A673 (cell line): ENCODE measurements at regions not wholly inside any gene's neighbourhood (a gene's known extent, or its start where the extent isn't known, plus 50 kb on each side); places are given as distances from the start of the nearest gene placed in this dataset.

Experiments used
- BruUV-seq: library from RNA; stranded (reverse); fragments of 400-500 nt; replicated peaks from 2 replicates; lab custom pipeline; 2021; lab: Mats Ljungman, UMichigan
- CTCF ChIA-PET: fragments of 300-600 bp; sonication (Branson Sonifier 250); formaldehyde crosslinking; loops from one replicate; lab custom pipeline; 2022; ENCODE audit warnings: antibody characterized with exemption; lab: Charles Lee
- POLR2A ChIA-PET: fragments of 300-600 bp; sonication (Branson Sonifier 250); formaldehyde crosslinking; loops from one replicate; lab custom pipeline; 2022; ENCODE audit warnings: antibody characterized with exemption; ENCODE audit not compliant: low non-redundant PET; lab: Charles Lee
- DNase-seq: peaks from one replicate; pipeline ENCODE4 v3.0.0-alpha.2; 2015; ENCODE audit warnings: low spot score
- H3K27ac ChIP-seq: fragments of 200-600 bp; sonication (generic); 2 replicates; pipeline ENCODE4 v1.5.1; 2016; ENCODE audit warnings: mixed run types, low read depth, mild to moderate bottlenecking, mixed read lengths, antibody characterized with exemption, low read length; ENCODE audit not compliant: poor library complexity, severe bottlenecking
- H3K27me3 ChIP-seq: fragments of 200-600 bp; sonication (generic); replicated peaks from 2 replicates; pipeline ENCODE4 v1.6.1; 2017; ENCODE audit warnings: mixed run types, low read depth, mild to moderate bottlenecking, mixed read lengths, antibody characterized with exemption, low read length; ENCODE audit not compliant: insufficient read depth, poor library complexity
- H3K36me3 ChIP-seq: fragments of 200-600 bp; sonication (generic); 2 replicates; pipeline ENCODE4 v1.6.1; 2016; ENCODE audit warnings: mixed run types, mild to moderate bottlenecking, mixed read lengths, antibody characterized with exemption, low read length; ENCODE audit not compliant: insufficient read depth, poor library complexity, severe bottlenecking
- H3K4me1 ChIP-seq: fragments of 200-600 bp; sonication (generic); 2 replicates; pipeline ENCODE4 v1.6.1; 2017; ENCODE audit warnings: mixed run types, mild to moderate bottlenecking, mixed read lengths, antibody characterized with exemption, low read length; ENCODE audit not compliant: insufficient read depth, poor library complexity, severe bottlenecking
- H3K4me3 ChIP-seq: fragments of 200-600 bp; sonication (generic); 2 replicates; pipeline ENCODE4 v1.5.1; 2016; ENCODE audit warnings: low read depth, mixed run types, mild to moderate bottlenecking, mixed read lengths, low read length; ENCODE audit not compliant: poor library complexity, severe bottlenecking
- H3K9me3 ChIP-seq: fragments of 200-600 bp; sonication (generic); 2 replicates; pipeline ENCODE4 v1.6.1; 2016; ENCODE audit warnings: mixed run types, low read depth, mild to moderate bottlenecking, mixed read lengths, antibody characterized with exemption, low read length; ENCODE audit not compliant: poor library complexity, severe bottlenecking
- EZH2 ChIP-seq: fragments of 200-600 bp; sonication (generic); IDR thresholded peaks from 2 replicates; pipeline ENCODE4 v1.6.1; 2017; ENCODE audit warnings: borderline replicate concordance, low read depth, mild to moderate bottlenecking, mixed read lengths, antibody characterized with exemption, low read length; ENCODE audit not compliant: poor library complexity, severe bottlenecking
- intact Hi-C: fragments of 100-400 bp; cut with micrococcal nuclease; formaldehyde crosslinking; loops from one replicate; pipeline ENCODE4 v1.10.0; 2022; ENCODE audit not compliant: unreplicated experiment
- TF ChIP-seq, protein P1 (sequence below): fragments of 300-800, 200-600 bp; sonication (generic); conservative IDR thresholded peaks from 2 replicates; pipeline ENCODE4 v1.5.1; 2017; ENCODE audit warnings: low read depth, mild to moderate bottlenecking, antibody characterized with exemption, low read length, moderate library complexity, mixed read lengths

DNA sequence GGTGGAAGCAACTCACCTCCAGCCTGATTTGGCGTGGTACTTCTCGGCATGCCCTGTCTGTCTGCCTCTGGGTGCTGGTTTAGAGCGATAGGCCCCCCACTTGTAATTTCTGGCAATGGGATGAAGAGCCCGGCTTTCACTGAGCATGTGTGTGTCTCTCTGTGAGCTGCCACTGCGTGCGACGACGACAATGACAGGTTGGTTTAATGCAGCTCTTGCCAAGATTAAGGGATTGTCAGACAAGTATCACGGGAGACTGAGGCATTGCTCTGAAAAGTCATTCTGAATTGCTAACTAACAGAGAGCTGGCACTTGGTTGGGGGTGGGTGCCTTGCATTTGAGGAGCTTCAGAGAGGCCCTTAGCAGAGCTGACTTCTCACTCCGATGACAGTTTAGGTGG is 348.8 kb upstream of the CLINT1 start:
- no TSS peak for BruUV-seq
- ChIA-PET CTCF (no interaction called here), POLR2A (no interaction called here)
- Histone ChIP-seq H3K36me3 (no peaks in the 10 kb centered on the region), H3K4me3 (no peak overlapping the region), H3K27ac (no peak overlapping the region), H3K9me3 (no peaks in the 10 kb centered on the region), H3K4me1 (no peaks in the 10 kb centered on the region), H3K27me3 (no peaks in the 10 kb centered on the region)
- no peak for DNase-seq
- intact Hi-C loops: no loop called here
- TF ChIP-seq EZH2: no peak
- TF ChIP-seq, protein P1, sequence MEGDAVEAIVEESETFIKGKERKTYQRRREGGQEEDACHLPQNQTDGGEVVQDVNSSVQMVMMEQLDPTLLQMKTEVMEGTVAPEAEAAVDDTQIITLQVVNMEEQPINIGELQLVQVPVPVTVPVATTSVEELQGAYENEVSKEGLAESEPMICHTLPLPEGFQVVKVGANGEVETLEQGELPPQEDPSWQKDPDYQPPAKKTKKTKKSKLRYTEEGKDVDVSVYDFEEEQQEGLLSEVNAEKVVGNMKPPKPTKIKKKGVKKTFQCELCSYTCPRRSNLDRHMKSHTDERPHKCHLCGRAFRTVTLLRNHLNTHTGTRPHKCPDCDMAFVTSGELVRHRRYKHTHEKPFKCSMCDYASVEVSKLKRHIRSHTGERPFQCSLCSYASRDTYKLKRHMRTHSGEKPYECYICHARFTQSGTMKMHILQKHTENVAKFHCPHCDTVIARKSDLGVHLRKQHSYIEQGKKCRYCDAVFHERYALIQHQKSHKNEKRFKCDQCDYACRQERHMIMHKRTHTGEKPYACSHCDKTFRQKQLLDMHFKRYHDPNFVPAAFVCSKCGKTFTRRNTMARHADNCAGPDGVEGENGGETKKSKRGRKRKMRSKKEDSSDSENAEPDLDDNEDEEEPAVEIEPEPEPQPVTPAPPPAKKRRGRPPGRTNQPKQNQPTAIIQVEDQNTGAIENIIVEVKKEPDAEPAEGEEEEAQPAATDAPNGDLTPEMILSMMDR: no peak

DNA sequence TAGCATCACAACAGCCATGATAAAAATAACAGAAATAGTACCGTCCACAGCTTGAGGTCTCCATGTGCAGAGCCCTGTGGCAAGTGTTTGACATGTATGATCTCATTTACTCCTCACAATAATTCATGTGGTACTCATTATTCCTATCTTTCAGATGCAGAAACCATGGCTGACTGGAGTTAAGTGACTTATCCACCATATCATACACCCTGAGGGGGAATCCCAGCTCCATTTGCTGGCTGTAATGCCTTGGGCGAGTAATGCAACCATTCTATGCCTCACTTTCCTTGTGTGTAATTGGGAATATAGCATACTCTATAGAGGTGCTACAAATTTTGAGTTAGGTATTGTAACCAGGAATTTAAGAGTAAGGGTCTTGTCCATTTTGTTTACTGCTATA is 347.0 kb upstream of the CLINT1 start:
- no peak for DNase-seq
- CTCF ChIA-PET: interaction anchor here (0.6 kb wide), 1 partner anchor 35 kb away, joined by 3 read pairs; no protein-coding TSS in a partner anchor

DNA sequence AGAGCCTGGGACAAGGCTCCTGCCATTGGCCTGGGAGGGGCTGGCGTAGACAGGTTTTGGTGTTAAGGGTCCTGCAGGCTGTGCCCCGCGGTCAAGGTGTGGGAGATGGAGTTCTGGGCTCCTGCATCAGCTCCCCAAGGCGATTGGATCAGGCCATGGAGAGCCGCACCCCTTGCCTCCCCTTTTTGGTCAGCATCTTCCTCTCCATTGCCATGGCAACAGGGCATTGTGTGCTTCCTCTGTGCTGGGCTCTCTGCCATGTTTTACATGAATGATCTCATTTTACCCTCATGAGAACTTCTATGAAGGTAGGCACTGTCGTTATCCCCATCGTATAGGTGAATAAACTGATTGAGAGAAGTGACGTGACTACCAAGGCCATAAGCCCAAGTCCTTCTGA is 344.3 kb upstream of the CLINT1 start:
- Histone ChIP-seq H3K27me3 (no peaks in the 10 kb centered on the region), H3K27ac (no peak overlapping the region), H3K9me3 (no peaks in the 10 kb centered on the region), H3K4me3 (no peak overlapping the region), H3K4me1 (no peaks in the 10 kb centered on the region), H3K36me3 (no peaks in the 10 kb centered on the region)
- no TSS peak for BruUV-seq
- no peak for TF ChIP-seq EZH2
- TF ChIP-seq, protein P1: no peak
- POLR2A ChIA-PET: no interaction called here
- CTCF ChIA-PET: no interaction called here
- intact Hi-C loops: no loop called here
- no peak for DNase-seq

More for the DNA sequence above, 347.0 kb upstream of the CLINT1 start:
- Histone ChIP-seq H3K27me3 (no peaks in the 10 kb centered on the region), H3K4me3 (no peak overlapping the region), H3K27ac (no peak overlapping the region), H3K4me1 (no peaks in the 10 kb centered on the region), H3K9me3 (no peaks in the 10 kb centered on the region), H3K36me3 (no peaks in the 10 kb centered on the region)
- POLR2A ChIA-PET: no interaction called here
- TF ChIP-seq, protein P1: no peak
- TF ChIP-seq EZH2: no peak
- intact Hi-C loops: no loop called here
- no TSS peak for BruUV-seq
